IPS-18a (cell line): ENCODE measurements at regions not wholly inside any gene's neighbourhood (a gene's known extent, or its start where the extent isn't known, plus 50 kb on each side); places are given as distances from the start of the nearest gene placed in this dataset.

Source experiments
- H3K27ac ChIP-seq: one replicate; pipeline ENCODE4 v1.5.1; 2013; ENCODE audit warnings: low read length
- H3K27me3 ChIP-seq: one replicate; pipeline ENCODE4 v1.6.1; 2013; ENCODE audit warnings: mild to moderate bottlenecking, low read length; ENCODE audit not compliant: control insufficient read depth, insufficient read depth
- H3K36me3 ChIP-seq: one replicate; pipeline ENCODE4 v1.6.1; 2013; ENCODE audit warnings: low read depth, low read length; ENCODE audit not compliant: control insufficient read depth
- H3K4me1 ChIP-seq: one replicate; pipeline ENCODE4 v1.6.1; 2013; ENCODE audit warnings: low read depth, low read length; ENCODE audit not compliant: control insufficient read depth
- H3K4me3 ChIP-seq: one replicate; pipeline ENCODE4 v1.5.1; 2013; ENCODE audit warnings: low read length
- H3K9ac ChIP-seq: one replicate; pipeline ENCODE4 v1.6.1; 2013; ENCODE audit warnings: mild to moderate bottlenecking, low read length, moderate library complexity
- H3K9me3 ChIP-seq: one replicate; pipeline ENCODE4 v1.6.1; 2013; ENCODE audit warnings: low read depth, low read length; ENCODE audit not compliant: control insufficient read depth

DNA sequence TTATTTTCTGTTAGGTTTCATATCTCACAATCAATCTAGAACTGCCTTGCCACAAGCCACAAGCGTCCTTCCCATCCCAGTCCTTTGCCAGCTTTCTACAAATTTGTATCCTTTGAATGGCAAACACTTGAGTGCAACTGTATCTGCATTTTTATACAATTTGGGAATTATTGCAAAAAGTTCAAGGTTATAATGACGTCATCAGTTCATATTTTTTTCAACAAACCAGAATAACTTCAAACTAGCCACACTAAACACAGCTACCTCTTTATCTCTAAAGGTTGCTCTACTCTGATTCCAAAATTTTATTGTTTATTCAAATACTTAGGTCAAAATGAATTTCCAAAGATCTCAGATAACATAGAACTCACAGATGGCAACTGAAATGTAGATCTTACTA, 877.1 kb downstream of the TMEM182 start:
- H3K4me1 ChIP-seq, result no peaks in the 10 kb centered on the region
- H3K9ac ChIP-seq, result no peak overlapping the region
- no peak overlapping the region for H3K27ac ChIP-seq
- H3K9me3 ChIP-seq, result no peaks in the 10 kb centered on the region
- no peak overlapping the region for H3K4me3 ChIP-seq
- H3K36me3 ChIP-seq, result no peaks in the 10 kb centered on the region
- no peaks in the 10 kb centered on the region for H3K27me3 ChIP-seq

DNA sequence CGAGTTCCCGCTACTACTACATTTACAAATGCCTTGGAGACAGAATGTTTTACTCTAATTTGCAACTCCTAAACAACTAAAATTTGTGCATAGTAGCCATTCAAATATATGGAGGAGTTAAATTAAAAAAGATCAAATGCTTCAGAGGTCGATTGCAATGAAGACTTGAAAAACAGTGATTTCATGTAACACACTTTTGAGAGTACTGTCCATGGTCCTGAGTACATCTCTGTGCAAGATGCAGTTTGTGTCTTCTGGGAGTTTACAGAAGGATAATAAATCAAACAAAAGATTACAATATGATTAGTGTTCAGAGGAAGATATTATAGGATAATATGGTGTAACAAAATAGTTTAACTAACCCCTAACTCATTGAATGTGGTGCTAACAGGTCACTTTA, 894.7 kb downstream of the TMEM182 start:
- no peaks in the 10 kb centered on the region for H3K9me3 ChIP-seq
- no peaks in the 10 kb centered on the region for H3K27me3 ChIP-seq
- no peaks in the 10 kb centered on the region for H3K4me1 ChIP-seq
- H3K9ac ChIP-seq, result no peak overlapping the region
- no peak overlapping the region for H3K27ac ChIP-seq
- no peaks in the 10 kb centered on the region for H3K36me3 ChIP-seq
- H3K4me3 ChIP-seq, result no peak overlapping the region

DNA sequence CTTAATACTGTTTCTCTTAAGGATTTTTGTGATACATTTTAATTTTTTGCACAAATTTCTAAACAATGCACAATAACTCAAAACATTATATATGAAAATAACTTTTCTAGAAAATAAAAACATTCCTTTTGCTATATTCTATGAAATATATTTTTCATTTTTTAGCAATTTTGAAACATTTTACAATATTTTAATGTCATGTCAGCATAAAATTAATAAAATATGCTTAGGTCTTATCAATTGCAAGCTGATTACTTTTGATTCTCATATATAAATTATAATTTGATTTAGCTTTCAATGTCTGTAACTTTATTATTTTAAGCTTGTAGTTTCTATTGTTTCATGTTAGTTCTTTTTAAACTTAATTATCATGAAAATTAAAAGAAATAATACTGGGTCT, 898.7 kb downstream of the TMEM182 start:
- no peak overlapping the region for H3K27ac ChIP-seq
- H3K27me3 ChIP-seq, result no peaks in the 10 kb centered on the region
- H3K4me1 ChIP-seq, result peaks cover 8% of the 10 kb centered on the region
- H3K36me3 ChIP-seq, result no peaks in the 10 kb centered on the region
- no peaks in the 10 kb centered on the region for H3K9me3 ChIP-seq
- H3K4me3 ChIP-seq, result no peak overlapping the region
- H3K9ac ChIP-seq, result no peak overlapping the region

DNA sequence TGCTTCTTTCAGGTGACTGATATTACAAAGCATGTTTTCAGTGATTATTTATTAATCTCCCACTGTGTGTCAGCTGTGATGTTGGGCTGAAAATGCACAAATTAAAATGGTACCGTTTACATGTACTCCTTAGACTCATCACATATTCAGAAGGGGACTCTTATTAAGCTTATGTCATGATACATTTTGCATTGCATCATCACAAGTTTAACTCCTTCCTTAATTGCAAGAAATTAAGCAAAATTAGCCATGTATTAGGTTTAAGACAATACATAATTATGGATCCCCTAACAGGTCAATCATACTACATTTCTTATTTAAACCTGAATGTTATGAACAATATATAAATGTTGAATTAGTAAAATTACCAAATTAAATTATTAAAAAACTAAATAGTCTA, 899.1 kb downstream of the TMEM182 start:
- H3K27ac ChIP-seq, result no peak overlapping the region
- peaks cover 8% of the 10 kb centered on the region for H3K4me1 ChIP-seq
- no peaks in the 10 kb centered on the region for H3K36me3 ChIP-seq
- no peaks in the 10 kb centered on the region for H3K27me3 ChIP-seq
- H3K9me3 ChIP-seq, result no peaks in the 10 kb centered on the region
- H3K4me3 ChIP-seq, result no peak overlapping the region
- no peak overlapping the region for H3K9ac ChIP-seq

DNA sequence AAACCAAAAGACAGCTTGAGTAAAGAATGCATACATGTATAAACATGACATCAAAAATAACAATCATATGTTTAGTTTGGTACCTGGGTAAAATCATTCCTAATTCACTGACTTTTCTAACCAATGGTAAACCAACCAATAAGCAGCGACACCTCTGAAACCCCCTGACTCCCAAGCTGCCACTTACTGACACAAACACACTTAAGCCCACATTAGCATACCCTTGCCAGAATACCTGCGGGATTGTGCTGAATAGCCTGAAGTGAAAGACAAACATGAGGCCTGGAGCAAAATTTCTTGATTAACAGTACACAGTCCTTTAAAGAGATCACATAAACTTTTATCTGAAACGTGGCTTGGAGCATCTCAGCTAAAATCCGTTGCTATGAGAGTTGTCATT, 902.9 kb downstream of the TMEM182 start:
- H3K27ac ChIP-seq, result no peak overlapping the region
- H3K36me3 ChIP-seq, result no peaks in the 10 kb centered on the region
- H3K27me3 ChIP-seq, result no peaks in the 10 kb centered on the region
- peaks cover 8% of the 10 kb centered on the region for H3K4me1 ChIP-seq
- H3K4me3 ChIP-seq, result no peak overlapping the region
- H3K9me3 ChIP-seq, result no peaks in the 10 kb centered on the region
- no peak overlapping the region for H3K9ac ChIP-seq

DNA sequence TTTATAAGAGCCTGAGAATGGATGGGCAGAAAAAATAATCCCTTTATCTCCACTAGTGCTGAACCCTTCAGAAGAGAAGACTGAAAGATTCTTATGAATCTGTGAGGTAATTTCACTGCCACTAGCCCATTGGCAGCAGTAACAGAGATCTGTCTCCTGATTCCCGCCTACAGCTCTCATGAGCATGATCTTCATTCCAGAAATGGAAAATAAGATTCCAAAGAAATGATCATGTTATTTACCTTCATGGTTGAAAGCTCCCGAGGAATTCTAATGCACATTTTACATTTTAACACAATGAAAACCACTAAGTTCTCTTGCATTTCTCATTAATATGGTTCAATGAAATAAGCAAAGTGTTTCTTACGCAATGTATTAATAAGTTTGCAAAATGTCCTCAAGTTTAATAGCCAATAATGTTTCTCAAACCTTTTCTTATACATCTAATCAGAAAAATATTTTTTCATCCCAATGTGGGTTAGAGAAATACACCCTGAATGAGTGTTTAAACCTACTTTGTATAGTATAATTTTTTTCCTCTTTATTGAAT, 905.6 kb downstream of the TMEM182 start:
- Histone ChIP-seq H3K4me1 (peaks cover 8% of the 10 kb centered on the region), H3K9me3 (no peaks in the 10 kb centered on the region), H3K9ac (no peak overlapping the region), H3K27me3 (no peaks in the 10 kb centered on the region), H3K36me3 (no peaks in the 10 kb centered on the region), H3K27ac (no peak overlapping the region), H3K4me3 (no peak overlapping the region)

DNA sequence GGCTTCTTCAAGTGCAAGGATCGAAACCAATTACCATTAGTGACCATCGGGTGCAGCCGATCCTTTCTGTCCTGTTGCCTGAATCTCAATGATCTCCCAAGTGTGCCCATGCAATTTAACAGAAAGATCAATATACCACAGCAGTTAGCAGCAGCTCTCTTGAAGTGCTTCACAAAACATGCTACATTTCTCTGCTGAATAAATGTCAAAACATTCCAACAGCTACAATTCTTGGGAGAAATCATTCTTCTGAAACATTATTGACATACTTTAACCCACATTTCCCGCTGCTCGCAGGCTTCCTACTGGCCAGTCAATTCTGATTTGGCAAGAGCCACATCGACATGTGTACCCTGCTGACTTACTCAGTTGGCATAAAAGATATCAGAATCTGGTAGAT, 907.7 kb downstream of the TMEM182 start:
- Histone ChIP-seq H3K27ac (no peak overlapping the region), H3K9me3 (no peaks in the 10 kb centered on the region), H3K27me3 (no peaks in the 10 kb centered on the region), H3K4me1 (peaks cover 7% of the 10 kb centered on the region), H3K9ac (no peak overlapping the region), H3K4me3 (no peak overlapping the region), H3K36me3 (no peaks in the 10 kb centered on the region)
